OCI-LY3 (cell line): ENCODE measurements at regions not wholly inside any gene's neighbourhood (a gene's known extent, or its start where the extent isn't known, plus 50 kb on each side); places are given as distances from the start of the nearest gene placed in this dataset.

Experiments
- H2AFZ ChIP-seq: fragments of 200-600, 300-600 bp; shearing (Covaris generic); 2 replicates; pipeline ENCODE4 v1.6.0; 2014; ENCODE audit warnings: antibody characterized with exemption, low read depth, low read length
- H3K27ac ChIP-seq: fragments of 200-600, 300-600 bp; sonication (generic); 2 replicates; pipeline ENCODE4 v1.5.1; 2014; ENCODE audit warnings: mild to moderate bottlenecking, low read length, moderate library complexity, mixed read lengths
- H3K27me3 ChIP-seq: fragments of 200-600, 300-600 bp; sonication (generic); 2 replicates; pipeline ENCODE4 v1.6.1; 2014; ENCODE audit warnings: low read depth, low read length, mixed read lengths
- H3K36me3 ChIP-seq: fragments of 200-600, 300-600 bp; sonication (generic); replicated peaks from 2 replicates; pipeline ENCODE3; 2014; ENCODE audit warnings: low read depth, low read length, mixed read lengths
- H3K4me1 ChIP-seq: fragments of 300-600, 200-600 bp; sonication (generic); 2 replicates; pipeline ENCODE4 v1.6.1; 2014; ENCODE audit warnings: low read length, mixed read lengths
- H3K4me2 ChIP-seq: fragments of 200-600, 300-600 bp; sonication (generic); 2 replicates; pipeline ENCODE4 v1.6.1; 2014; ENCODE audit warnings: low read length, mixed read lengths
- H3K4me3 ChIP-seq: fragments of 300-600, 200-600 bp; sonication (generic); 2 replicates; pipeline ENCODE4 v1.5.1; 2014; ENCODE audit warnings: antibody characterized with exemption, mild to moderate bottlenecking, low read length, moderate library complexity
- H3K79me2 ChIP-seq: fragments of 300-600, 200-600 bp; shearing (Covaris generic); 2 replicates; pipeline ENCODE4 v1.6.1; 2014; ENCODE audit warnings: mild to moderate bottlenecking, low read length, mixed read lengths
- H3K9ac ChIP-seq: fragments of 300-600, 200-600 bp; shearing (Covaris generic); 2 replicates; pipeline ENCODE4 v1.6.0; 2014; ENCODE audit warnings: mild to moderate bottlenecking, low read length, moderate library complexity
- H3K9me3 ChIP-seq: fragments of 200-600, 300-600 bp; shearing (Covaris generic); 2 replicates; pipeline ENCODE4 v1.6.1; 2014; ENCODE audit warnings: low read length, mixed read lengths; ENCODE audit not compliant: insufficient read depth
- H4K20me1 ChIP-seq: fragments of 200-600, 300-600 bp; sonication (generic); 2 replicates; pipeline ENCODE4 v1.6.1; 2016; ENCODE audit warnings: low read length, mixed read lengths; ENCODE audit not compliant: insufficient read depth
- CTCF ChIP-seq: fragments of 200-600, 300-600 bp; sonication (generic); IDR thresholded peaks from 2 replicates; pipeline ENCODE4 v1.5.1; 2014; ENCODE audit warnings: antibody characterized with exemption, low read length, low read depth
- EZH2phosphoT487 ChIP-seq: fragments of 200-600 bp; shearing (Covaris generic); IDR thresholded peaks from 2 replicates; pipeline ENCODE4 v1.6.1; 2018; ENCODE audit warnings: antibody characterized with exemption, mixed run types, low read depth

DNA sequence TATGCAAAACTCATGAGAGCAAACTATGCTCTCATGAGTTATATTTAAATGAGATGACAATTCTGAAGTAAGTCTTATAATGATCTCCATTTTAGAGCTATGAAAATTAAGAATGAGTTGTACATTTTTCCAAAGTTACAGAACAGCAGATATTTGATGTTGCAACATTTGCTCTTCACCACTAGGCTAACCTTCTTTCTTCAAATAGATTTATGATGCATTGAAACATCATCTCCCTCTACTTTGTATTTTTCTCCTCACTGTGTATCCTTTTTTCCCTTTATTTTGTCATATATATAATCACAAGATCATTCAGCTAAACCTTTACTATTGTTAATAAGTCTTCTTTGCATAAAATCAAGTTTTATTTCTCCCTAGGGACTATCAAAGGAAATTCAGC, 497.7 kb upstream of the TYRP1 start:
- Histone ChIP-seq H3K9me3 (no peaks in the 10 kb centered on the region), H3K4me3 (no peak overlapping the region), H3K9ac (no peak overlapping the region), H3K4me1 (no peaks in the 10 kb centered on the region), H3K27me3 (no peaks in the 10 kb centered on the region), H3K36me3 (no peaks in the 10 kb centered on the region), H2AFZ (no peak overlapping the region), H3K4me2 (no peak overlapping the region), H4K20me1 (no peaks in the 10 kb centered on the region), H3K27ac (no peak overlapping the region), H3K79me2 (no peaks in the 10 kb centered on the region)
- TF ChIP-seq EZH2phosphoT487 (no peak), CTCF (no peak)

GRCh38 chr9:12204512-12204911, 488.7 kb upstream of the TYRP1 start:
- no peak overlapping the region for H2AFZ ChIP-seq
- H3K9me3 ChIP-seq: no peaks in the 10 kb centered on the region
- no peaks in the 10 kb centered on the region for H3K4me1 ChIP-seq
- no peaks in the 10 kb centered on the region for H4K20me1 ChIP-seq
- no peak overlapping the region for H3K4me3 ChIP-seq
- no peaks in the 10 kb centered on the region for H3K79me2 ChIP-seq
- H3K36me3 ChIP-seq: no peaks in the 10 kb centered on the region
- no peak for TF ChIP-seq EZH2phosphoT487
- no peak overlapping the region for H3K9ac ChIP-seq
- no peak overlapping the region for H3K27ac ChIP-seq
- no peaks in the 10 kb centered on the region for H3K27me3 ChIP-seq
- H3K4me2 ChIP-seq: no peak overlapping the region

DNA sequence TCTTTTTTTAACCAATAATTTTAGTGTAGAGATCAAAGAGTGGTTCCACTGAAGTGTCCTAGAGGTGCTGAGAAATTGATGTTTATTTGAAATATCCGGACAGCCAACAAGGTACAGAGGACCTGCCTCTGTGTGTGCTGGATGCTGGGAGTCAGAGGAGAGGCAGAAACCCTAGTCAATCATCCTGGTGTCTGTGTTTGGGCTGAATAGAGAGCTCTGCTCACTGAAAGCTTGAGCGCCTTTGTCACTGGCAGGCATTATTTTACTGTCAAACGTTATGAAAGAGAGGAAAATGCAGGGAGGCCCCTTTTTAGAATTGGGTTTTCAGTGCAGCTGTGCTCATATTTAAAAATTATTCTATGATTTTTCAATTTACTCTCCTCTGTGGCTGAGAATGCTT, 480.3 kb upstream of the TYRP1 start:
- Histone ChIP-seq H3K4me2 (no peak overlapping the region), H3K36me3 (no peaks in the 10 kb centered on the region), H3K4me1 (no peaks in the 10 kb centered on the region), H3K79me2 (no peaks in the 10 kb centered on the region), H3K9me3 (no peaks in the 10 kb centered on the region), H3K27ac (no peak overlapping the region), H3K9ac (no peak overlapping the region), H3K4me3 (no peak overlapping the region), H2AFZ (no peak overlapping the region), H3K27me3 (no peaks in the 10 kb centered on the region), H4K20me1 (no peaks in the 10 kb centered on the region)
- TF ChIP-seq CTCF (no peak), EZH2phosphoT487 (no peak)

DNA sequence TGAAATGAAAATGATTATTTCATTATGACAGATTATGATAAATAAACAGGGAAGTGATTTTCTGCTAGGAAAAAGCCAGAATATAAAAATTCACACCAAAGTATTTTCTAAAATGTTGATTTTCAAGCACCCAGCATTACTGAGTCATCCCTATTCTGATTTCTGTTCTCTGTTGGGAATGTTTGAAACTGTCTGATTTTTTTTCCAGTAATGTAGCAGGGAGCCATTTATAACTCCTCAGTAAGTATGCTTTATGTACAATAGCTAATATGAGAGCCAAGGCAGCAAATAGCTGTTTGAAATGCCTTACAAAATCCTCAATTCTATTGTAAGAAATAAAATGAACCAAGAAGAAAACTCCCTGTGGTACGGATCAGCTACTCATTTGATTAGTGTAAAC, 471.7 kb upstream of the TYRP1 start:
- Histone ChIP-seq H2AFZ (no peak overlapping the region), H3K36me3 (no peaks in the 10 kb centered on the region), H4K20me1 (no peaks in the 10 kb centered on the region), H3K4me2 (no peak overlapping the region), H3K9me3 (no peaks in the 10 kb centered on the region), H3K27ac (no peak overlapping the region), H3K4me1 (no peaks in the 10 kb centered on the region), H3K9ac (no peak overlapping the region), H3K27me3 (no peaks in the 10 kb centered on the region), H3K4me3 (no peak overlapping the region), H3K79me2 (no peaks in the 10 kb centered on the region)
- no peak for TF ChIP-seq CTCF

- H3K36me3 ChIP-seq: no peaks in the 10 kb centered on the region
- H3K4me1 ChIP-seq: no peaks in the 10 kb centered on the region
- TF ChIP-seq EZH2phosphoT487: no peak
- TF ChIP-seq CTCF: no peak
- H3K4me2 ChIP-seq: no peak overlapping the region
- H3K79me2 ChIP-seq: no peaks in the 10 kb centered on the region
- no peak overlapping the region for H3K27ac ChIP-seq
- no peak overlapping the region for H3K4me3 ChIP-seq
- H4K20me1 ChIP-seq: no peaks in the 10 kb centered on the region
- no peaks in the 10 kb centered on the region for H3K27me3 ChIP-seq
- H2AFZ ChIP-seq: no peak overlapping the region
- H3K9me3 ChIP-seq: no peaks in the 10 kb centered on the region
- H3K9ac ChIP-seq: no peak overlapping the region
Measured at GRCh38 chr9:12224449-12224848, 468.7 kb upstream of the TYRP1 start.
